Fibroblast of gingiva (primary cell): ENCODE measurements at regions not wholly inside any gene's neighbourhood (a gene's known extent, or its start where the extent isn't known, plus 50 kb on each side); places are given as distances from the start of the nearest gene placed in this dataset.
A peak's percentile ranks its signal among the peaks of the same experiment; 100 is the strongest.

Experiments used
- DNase-seq: peaks from one replicate; pipeline ENCODE4 v3.0.0-alpha.2; 2011; ENCODE audit warnings: low read depth

GRCh38 chr10:113967126-113967525, 76.5 kb upstream of the ADRB1 start:
- DNase-seq, result no peak

DNA sequence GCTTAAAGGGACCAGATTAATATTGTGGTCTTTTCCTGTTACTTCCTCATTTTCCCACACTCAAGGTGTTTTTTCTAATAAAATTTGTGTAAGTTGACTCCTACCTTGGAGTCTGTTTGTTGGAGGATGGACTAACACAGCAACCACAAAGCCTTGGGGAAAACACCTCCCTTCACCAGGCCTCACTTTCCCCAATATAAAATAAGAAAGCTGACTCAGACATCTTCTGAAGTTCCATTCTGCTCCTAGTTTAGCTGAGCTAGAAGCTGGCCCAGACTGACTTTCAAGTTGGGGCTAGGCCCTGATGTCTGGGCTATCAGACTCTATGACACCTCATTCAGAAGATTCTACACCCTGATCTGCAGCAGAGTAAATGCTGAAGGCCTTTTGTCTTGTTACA, 73.0 kb upstream of the ADRB1 start:
- no peak for DNase-seq

- no peak for DNase-seq
Measured at GRCh38 chr10:113971349-113971973, 72.2 kb upstream of the ADRB1 start.

- no peak for DNase-seq
Measured at GRCh38 chr10:113977174-113977573, 66.5 kb upstream of the ADRB1 start.

DNA sequence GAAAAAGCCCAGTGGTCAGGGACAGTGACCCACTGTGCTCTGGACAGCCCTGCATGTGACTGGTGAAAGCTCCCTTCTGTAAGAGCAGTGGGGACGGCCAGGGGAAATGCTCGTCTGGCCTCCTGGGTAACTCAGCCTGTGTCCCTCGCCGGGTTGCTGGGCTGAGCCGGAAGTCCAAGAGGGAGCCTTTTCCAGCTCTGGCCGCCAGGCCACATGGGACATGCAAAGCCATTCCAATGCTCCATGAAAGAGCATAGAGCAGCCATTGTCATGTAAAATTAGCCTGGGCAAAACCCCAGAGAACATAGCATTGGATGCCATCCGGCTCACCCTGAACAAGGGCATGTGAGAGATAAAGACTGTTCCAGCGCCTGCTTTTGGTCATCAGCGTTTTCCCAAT, 64.9 kb upstream of the ADRB1 start:
- DNase-seq, result no peak

GRCh38 chr10:113979409-113979808, 64.3 kb upstream of the ADRB1 start:
- no peak for DNase-seq

DNA sequence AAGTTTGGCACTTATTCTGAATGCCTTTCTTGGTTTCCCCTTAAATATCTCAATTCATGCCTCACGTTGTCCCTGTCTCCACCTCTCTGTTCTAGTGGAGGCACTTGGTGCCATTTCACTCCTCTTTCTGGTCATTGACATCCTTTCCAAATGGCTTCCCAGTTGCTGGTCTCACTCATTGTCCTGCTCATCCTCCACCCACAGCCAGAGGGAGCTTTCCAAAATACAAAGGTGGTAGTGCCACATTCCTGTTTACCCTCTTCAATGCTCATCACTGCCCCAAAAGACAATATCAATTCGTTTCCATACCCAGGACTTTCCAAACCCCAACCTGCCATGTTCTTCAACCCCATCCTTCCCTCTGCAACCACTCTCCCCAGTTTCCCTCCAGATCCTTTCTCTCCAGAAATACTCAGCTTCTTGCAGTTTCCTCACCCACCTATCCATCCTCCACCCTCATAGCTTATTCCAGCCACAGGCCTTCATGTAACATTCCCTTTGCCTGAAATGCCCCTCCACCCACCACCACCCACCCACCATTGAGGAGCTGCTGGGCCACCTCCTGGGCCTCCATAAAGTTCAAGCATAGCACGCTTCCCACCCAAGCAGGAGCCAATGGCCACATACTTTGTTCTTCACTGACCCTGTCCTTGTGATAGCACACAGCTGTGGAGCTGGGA, 63.1 kb upstream of the ADRB1 start:
- DNase-seq, result no peak

DNA sequence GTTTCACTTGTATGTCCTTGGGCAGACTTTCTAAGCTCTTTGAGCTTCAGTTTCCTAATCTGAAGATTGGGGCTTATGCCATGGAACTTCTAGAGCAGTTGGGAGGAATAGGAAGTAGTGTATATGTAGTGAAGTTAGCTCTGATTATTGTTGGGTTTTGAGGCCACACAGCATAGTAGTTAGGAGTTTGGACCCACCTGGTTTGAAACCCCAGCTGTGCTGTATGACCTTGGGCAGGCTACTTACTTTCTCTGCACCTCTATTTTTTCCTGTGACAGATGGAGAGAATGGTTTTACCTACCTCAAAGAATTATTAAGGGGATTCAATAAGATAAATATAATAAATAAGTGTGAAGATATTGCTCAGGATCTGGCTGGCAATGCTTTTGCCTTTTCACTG, 61.4 kb upstream of the ADRB1 start:
- no peak for DNase-seq

DNA sequence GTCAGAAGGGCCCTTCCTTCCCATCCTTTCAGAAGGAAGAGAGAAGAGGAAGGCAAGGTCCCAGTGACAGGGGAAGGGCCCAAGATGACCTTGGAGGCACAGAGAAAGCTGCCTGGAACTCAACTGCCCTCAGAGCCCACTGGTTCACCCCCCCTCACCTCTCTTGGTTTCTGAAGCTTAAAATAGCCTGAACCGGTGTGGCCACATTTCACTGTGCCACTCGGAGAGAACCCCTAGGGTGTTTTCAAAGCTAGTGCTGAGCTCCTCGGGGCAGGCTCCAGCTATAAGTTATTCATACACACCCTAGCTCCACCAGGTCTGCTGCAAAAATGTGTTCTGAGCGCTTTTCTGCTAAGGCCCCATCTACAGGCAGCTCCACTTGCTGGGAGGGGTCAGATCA, 60.9 kb upstream of the ADRB1 start:
- DNase-seq, result no peak

GRCh38 chr10:113983552-113983951, 60.1 kb upstream of the ADRB1 start:
- no peak for DNase-seq

DNA sequence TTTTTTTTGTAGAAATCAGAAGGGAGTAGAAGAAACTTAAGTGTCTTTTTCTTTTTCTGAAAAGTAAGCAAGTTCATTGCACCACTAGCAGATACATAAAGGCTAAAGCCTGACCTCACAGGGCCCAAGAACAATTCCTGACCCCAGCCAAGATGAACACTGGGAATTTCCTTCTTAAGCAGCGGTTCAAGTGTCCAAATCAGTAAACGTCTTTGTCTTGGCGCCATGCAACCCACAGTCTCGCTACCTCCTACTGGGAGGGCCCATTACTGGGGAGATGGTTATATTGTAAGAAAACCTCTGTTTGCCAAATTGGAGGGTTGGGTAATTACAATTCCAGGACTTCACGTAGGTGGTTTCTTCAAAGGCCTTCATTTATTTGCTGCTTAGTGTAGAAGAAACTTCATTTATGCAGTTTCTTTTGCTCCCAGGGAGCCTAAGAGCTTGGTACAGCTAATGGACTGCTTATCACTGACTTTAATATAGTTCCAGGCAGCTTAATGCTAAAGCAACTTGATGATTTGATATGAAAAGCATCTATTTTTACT, 58.3 kb upstream of the ADRB1 start:
- no peak for DNase-seq

GRCh38 chr10:113986316-113986715, 57.4 kb upstream of the ADRB1 start:
- DNase-seq, result no peak

GRCh38 chr10:113987156-113987555, 56.5 kb upstream of the ADRB1 start:
- no peak for DNase-seq

DNA sequence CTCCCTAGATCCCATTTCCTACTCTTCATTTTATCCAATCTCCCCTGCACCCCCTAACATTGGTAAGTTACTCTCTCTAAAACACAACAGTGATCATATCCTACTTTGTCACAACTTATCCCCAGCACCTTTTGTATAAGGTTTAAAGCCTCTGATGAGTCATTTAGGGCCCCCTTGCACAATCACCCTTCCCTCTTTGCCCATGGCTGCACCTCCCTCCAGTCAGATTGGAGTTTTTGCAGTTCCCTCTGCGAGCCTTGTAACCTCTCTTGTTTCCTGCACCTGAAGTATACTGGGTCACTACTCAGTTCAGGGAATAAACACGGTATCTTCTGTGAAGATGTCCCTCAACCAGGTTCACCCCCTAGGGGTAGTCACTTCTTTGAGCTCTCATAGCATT, 55.9 kb upstream of the ADRB1 start:
- no peak for DNase-seq

DNA sequence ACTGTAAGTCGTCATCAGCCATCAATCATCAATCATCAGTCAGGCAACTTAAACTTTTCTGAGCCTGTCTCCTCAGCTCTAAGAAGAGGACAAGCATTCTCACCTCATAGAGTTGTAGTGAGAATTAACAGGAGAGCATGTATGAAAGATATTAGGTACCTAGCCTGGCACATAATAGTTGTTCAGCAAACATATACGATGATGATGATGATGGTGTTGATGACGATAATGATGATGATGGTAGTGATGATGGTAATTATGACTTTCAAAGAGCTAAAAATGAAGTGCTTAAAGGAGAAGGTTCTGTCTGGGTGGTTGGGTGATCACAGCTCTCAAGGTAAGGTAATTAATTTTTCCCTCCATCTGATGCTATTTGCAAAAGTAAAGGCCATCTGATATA, 55.1 kb upstream of the ADRB1 start:
- DNase-seq, result no peak

DNA sequence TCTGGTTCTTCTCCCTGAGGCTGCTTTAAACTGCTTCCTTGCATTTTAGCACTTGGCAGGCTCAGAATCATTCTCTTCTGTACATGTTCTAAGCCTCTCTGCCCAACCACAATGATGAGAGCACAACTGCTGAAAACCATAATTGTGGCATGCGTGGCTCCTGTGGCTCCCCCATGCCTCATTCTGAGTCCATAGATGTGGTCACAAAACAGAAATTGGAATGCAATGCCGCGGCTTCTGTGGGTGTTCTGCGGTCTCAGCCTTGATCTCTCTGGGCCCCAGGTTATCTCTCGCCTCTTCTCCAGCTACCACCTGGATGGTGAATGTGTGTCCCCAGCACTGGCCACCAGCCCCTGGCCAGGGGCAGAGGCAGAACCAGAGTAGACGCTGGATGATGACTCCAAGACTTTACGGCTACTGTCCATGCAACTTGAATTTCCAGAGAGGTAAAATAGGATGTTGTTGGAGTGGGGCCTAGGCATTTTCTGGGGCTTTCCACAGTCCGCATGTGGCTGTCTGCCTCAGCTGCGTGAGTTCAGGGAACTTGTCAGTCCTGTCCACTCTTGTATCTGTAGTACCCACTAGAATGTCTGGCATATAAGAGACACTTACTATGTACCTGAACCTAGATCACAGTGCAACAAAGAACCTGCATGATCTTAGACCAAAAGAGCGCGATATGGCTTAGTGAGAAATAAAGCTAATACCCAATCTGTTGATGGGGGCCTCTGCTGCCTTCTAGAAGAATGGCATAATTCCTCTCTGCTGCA, 52.4 kb upstream of the ADRB1 start:
- DNase-seq, result no peak

DNA sequence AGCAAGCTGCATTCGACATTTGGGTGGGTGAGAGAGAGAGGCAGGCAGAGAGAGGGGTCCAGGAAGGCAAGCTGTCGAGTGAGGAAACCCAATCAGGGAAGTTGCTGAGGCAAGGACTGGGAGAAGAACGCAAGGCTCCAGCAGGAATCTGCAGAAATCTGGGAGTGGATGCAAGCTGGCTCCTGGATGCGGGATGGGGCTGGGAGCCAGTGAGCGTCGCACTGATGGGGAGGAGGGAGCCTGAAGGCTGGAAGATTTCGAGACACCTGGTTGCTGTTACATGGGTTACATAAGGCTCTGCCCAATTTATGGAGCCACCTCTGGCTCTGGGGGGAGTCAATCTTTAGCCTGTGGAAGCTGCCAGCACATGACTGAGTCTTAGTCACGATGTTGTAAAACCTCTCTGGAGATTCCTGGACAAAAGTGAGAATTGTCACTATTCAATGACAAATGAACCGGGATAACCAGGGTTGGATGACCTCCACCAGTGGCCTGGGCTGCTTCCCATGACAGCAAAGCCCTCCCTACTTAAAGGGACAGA, 51.1 kb upstream of the ADRB1 start:
- DNase-seq, result no peak

GRCh38 chr10:113993489-113993991, 50.1 kb upstream of the ADRB1 start:
- peak; percentile 71 for DNase-seq
